GM10266 (cell line): ENCODE measurements at regions not wholly inside any gene's neighbourhood (a gene's known extent, or its start where the extent isn't known, plus 50 kb on each side); places are given as distances from the start of the nearest gene placed in this dataset.

Experiments used
- DNase-seq: peaks from one replicate; pipeline ENCODE4 v3.0.0; 2012; ENCODE audit errors: extremely low spot score
- CTCF ChIP-seq: IDR thresholded peaks from 2 replicates; pipeline ENCODE4 v1.5.1; 2012; ENCODE audit warnings: mild to moderate bottlenecking, low read depth; ENCODE audit not compliant: control insufficient read depth, insufficient read depth; ENCODE audit errors: missing control alignments

DNA sequence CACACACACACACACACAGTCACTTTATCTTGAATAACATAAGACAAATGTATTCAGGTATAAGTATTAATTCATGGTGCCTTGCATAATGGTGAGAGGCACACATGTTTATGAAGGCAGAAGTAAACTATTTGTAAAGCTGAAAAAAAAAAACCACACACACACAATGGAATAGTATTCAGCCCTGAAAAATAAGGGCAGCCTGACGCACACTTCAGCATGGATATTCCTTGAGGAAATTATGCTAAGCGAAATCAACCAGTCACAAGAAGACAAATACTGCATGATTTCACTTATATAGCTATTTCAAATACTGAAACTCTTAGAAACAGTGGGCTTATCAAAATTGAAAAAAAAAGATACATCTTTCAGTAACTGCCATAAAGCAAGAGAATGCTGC is 200.2 kb upstream of the RBFOX1 start:
- no peak for TF ChIP-seq CTCF
- DNase-seq = no peak

DNA sequence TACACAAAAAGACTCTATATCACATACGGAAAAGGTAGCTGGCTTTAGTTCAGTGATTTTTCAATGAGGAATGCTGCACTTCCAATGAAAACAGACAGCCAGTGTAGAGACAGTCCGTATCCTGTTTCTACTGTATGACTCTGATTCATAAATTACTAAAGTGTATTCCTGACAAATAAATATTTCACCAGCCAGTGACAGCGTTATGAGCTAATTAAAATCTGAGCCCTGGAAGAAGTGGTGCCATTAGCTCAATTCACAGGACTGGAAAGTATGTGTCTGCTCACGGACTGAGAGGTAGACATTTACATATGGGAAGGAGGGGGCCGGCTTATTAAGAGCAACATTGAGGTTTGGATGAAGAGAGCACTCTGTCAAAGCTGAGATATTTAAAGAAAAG is 207.9 kb upstream of the RBFOX1 start:
- no peak for DNase-seq
- no peak for TF ChIP-seq CTCF

DNA sequence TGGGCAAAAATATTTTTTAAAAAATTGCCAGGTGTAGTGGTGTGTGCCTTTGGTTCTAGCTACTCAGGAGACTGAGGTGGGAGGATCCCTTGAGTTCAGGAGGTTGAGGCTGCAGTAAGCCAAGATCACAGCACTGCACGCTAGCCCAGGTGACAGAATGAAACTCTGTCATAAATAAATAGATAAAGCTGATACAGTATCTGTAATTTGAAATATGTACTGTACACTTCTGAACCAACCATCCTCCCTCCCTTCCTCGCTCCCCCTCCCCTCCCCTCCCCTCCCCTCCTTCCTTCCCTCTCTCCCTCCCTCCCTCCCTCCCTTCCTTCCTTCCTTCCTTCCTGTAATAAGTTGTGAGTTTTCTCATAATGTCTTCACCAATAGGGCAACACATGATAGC is 208.4 kb upstream of the RBFOX1 start:
- no peak for TF ChIP-seq CTCF
- DNase-seq = no peak

- no peak for TF ChIP-seq CTCF
These were observed 215.9 kb upstream of the RBFOX1 start for GRCh38 chr16:7116734-7117133.

GRCh38 chr16:7115898-7116297 is 216.7 kb upstream of the RBFOX1 start:
- TF ChIP-seq CTCF = no peak
- DNase-seq = no peak

More at GRCh38 chr16:7116734-7117133, 215.9 kb upstream of the RBFOX1 start:
- no peak for DNase-seq

DNA sequence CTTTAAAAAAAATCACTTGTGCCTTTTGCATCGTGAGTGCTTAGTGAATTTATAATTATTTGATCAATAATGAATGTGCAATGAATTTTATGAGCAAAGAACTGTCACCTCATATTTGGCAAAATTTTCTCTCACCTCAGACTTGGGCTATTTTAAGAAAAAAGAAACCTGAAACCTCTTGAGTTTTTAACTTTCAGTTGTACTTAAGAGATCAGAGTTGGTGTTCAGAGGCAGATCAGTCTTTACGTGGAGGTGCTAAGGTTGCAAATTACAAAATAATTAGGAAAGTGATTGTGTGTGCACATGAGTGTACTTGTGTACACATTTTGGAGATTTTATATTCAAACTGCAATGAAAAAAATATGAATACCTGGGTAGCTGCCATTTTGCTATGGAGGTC is 218.7 kb upstream of the RBFOX1 start:
- DNase-seq = no peak
- no peak for TF ChIP-seq CTCF

- no peak for TF ChIP-seq CTCF
- no peak for DNase-seq
These were observed 219.2 kb upstream of the RBFOX1 start for GRCh38 chr16:7113395-7113794.
